ENCODE measurements at regions not wholly inside any gene's neighbourhood (a gene's known extent, or its start where the extent isn't known, plus 50 kb on each side); places are given as distances from the start of the nearest gene placed in this dataset.

GRCh38 chr3:23038471-23038870 is 164.7 kb upstream of the UBE2E2 start:
- Histone ChIP-seq H3K27me3 (ENCODE audit: control insufficient read depth in 3 of 3, insufficient read depth in 3 of 3, low read depth in 1 of 3, low read length in 3 of 3) (no peaks in the 10 kb centered on the region), H3K18ac (ENCODE audit: low read length) (no peak overlapping the region), H3K14ac (ENCODE audit: low read length) (no peak overlapping the region), H3K4me1 (ENCODE audit: control insufficient read depth in 2 of 2, insufficient read depth in 1 of 2, low read depth in 1 of 2, low read length in 2 of 2) (peaks cover 3 to 6% of the 10 kb centered on the region in 2 donors), H3K9ac (ENCODE audit: low read depth, low read length, poor library complexity) (no peak overlapping the region), H3K36me3 (replicated peaks in 1 of 2; ENCODE audit: control insufficient read depth in 2 of 2, insufficient read depth in 2 of 2, low read length in 2 of 2) (no peaks in the 10 kb centered on the region), H3K4me3 (ENCODE audit: low read length in 2 of 2) (no peak overlapping the region), H2BK12ac (ENCODE audit: low read length) (no peak overlapping the region), H2AFZ (ENCODE audit: low read length) (no peak overlapping the region), H4K8ac (ENCODE audit: low read depth, low read length) (no peak overlapping the region), H3K23ac (ENCODE audit: low read depth, low read length, poor library complexity) (no peak overlapping the region), H3K9me3 (replicated peaks in 1 of 2; ENCODE audit: control insufficient read depth in 2 of 2, insufficient read depth in 1 of 2, low read depth in 1 of 2, low read length in 2 of 2) (no peaks in the 10 kb centered on the region), H3K4ac (ENCODE audit: low read length) (no peak overlapping the region), H3K27ac (replicated peaks; ENCODE audit: low read length) (no peak overlapping the region), H2AK5ac (ENCODE audit: low read depth, low read length) (no peak overlapping the region), H4K91ac (ENCODE audit: low read depth, low read length, poor library complexity) (no peak overlapping the region), H3K79me1 (ENCODE audit: low read depth, low read length) (no peaks in the 10 kb centered on the region), H2BK15ac (ENCODE audit: low read length) (no peak overlapping the region), H2BK5ac (ENCODE audit: low read length) (no peak overlapping the region), H2BK120ac (ENCODE audit: low read depth, low read length) (no peak overlapping the region), H3K4me2 (ENCODE audit: insufficient read depth, low read length, poor library complexity, severe bottlenecking) (no peak overlapping the region)
- no CpG with 5 or more reads among the region's 2 CpGs for WGBS, 2 donors (ENCODE audit: extremely low coverage in 2 of 2, insufficient read length in 2 of 2, insufficient replicate concordance in 1 of 2)
- no peak for DNase-seq (ENCODE audit: low spot score)

GRCh38 chr3:23041918-23042696 is 161.0 kb upstream of the UBE2E2 start:
- no peaks in the 10 kb centered on the region for H3K79me1 ChIP-seq (ENCODE audit: low read depth, low read length)
- no peak overlapping the region for H3K4me2 ChIP-seq (ENCODE audit: insufficient read depth, low read length, poor library complexity, severe bottlenecking)
- no peak overlapping the region for H3K14ac ChIP-seq (ENCODE audit: low read length)
- H3K36me3 ChIP-seq (replicated peaks in 1 of 2; ENCODE audit: control insufficient read depth in 2 of 2, insufficient read depth in 2 of 2, low read length in 2 of 2) = no peaks in the 10 kb centered on the region
- no peak overlapping the region for H2BK12ac ChIP-seq (ENCODE audit: low read length)
- no CpG with 5 or more reads among the region's 4 CpGs for WGBS, 2 donors (ENCODE audit: extremely low coverage in 2 of 2, insufficient read length in 2 of 2, insufficient replicate concordance in 1 of 2)
- H3K23ac ChIP-seq (ENCODE audit: low read depth, low read length, poor library complexity) = no peak overlapping the region
- H2BK15ac ChIP-seq (ENCODE audit: low read length) = no peak overlapping the region
- H3K4ac ChIP-seq (ENCODE audit: low read length) = no peak overlapping the region
- H4K8ac ChIP-seq (ENCODE audit: low read depth, low read length) = no peak overlapping the region
- no peaks in the 10 kb centered on the region for H3K9me3 ChIP-seq (replicated peaks in 1 of 2; ENCODE audit: control insufficient read depth in 2 of 2, insufficient read depth in 1 of 2, low read depth in 1 of 2, low read length in 2 of 2)
- no peak overlapping the region for H3K9ac ChIP-seq (ENCODE audit: low read depth, low read length, poor library complexity)
- H2BK120ac ChIP-seq (ENCODE audit: low read depth, low read length) = no peak overlapping the region
- no peak overlapping the region for H3K18ac ChIP-seq (ENCODE audit: low read length)
- DNase-seq (ENCODE audit: low spot score) = no peak
- H2AFZ ChIP-seq (ENCODE audit: low read length) = no peak overlapping the region
- H2AK5ac ChIP-seq (ENCODE audit: low read depth, low read length) = no peak overlapping the region
- H3K4me3 ChIP-seq (ENCODE audit: low read length in 2 of 2) = no peak overlapping the region
- no peaks in the 10 kb centered on the region for H3K4me1 ChIP-seq (ENCODE audit: control insufficient read depth in 2 of 2, insufficient read depth in 1 of 2, low read depth in 1 of 2, low read length in 2 of 2)
- no peak overlapping the region for H3K27ac ChIP-seq (replicated peaks; ENCODE audit: low read length)
- H4K91ac ChIP-seq (ENCODE audit: low read depth, low read length, poor library complexity) = no peak overlapping the region
- no peaks in the 10 kb centered on the region for H3K27me3 ChIP-seq (ENCODE audit: control insufficient read depth in 3 of 3, insufficient read depth in 3 of 3, low read depth in 1 of 3, low read length in 3 of 3)
- H2BK5ac ChIP-seq (ENCODE audit: low read length) = no peak overlapping the region

- Histone ChIP-seq H3K79me1 (ENCODE audit: low read depth, low read length) (no peaks in the 10 kb centered on the region), H3K27ac (replicated peaks; ENCODE audit: low read length) (no peak overlapping the region), H3K9ac (ENCODE audit: low read depth, low read length, poor library complexity) (no peak overlapping the region), H3K18ac (ENCODE audit: low read length) (no peak overlapping the region), H3K9me3 (replicated peaks in 1 of 2; ENCODE audit: control insufficient read depth in 2 of 2, insufficient read depth in 1 of 2, low read depth in 1 of 2, low read length in 2 of 2) (no peaks in the 10 kb centered on the region), H2BK120ac (ENCODE audit: low read depth, low read length) (no peak overlapping the region), H2BK15ac (ENCODE audit: low read length) (no peak overlapping the region), H2AK5ac (ENCODE audit: low read depth, low read length) (no peak overlapping the region), H3K14ac (ENCODE audit: low read length) (no peak overlapping the region), H3K36me3 (replicated peaks in 1 of 2; ENCODE audit: control insufficient read depth in 2 of 2, insufficient read depth in 2 of 2, low read length in 2 of 2) (no peaks in the 10 kb centered on the region), H4K91ac (ENCODE audit: low read depth, low read length, poor library complexity) (no peak overlapping the region), H4K8ac (ENCODE audit: low read depth, low read length) (no peak overlapping the region), H3K23ac (ENCODE audit: low read depth, low read length, poor library complexity) (no peak overlapping the region), H2AFZ (ENCODE audit: low read length) (no peak overlapping the region), H3K4me2 (ENCODE audit: insufficient read depth, low read length, poor library complexity, severe bottlenecking) (no peak overlapping the region), H2BK5ac (ENCODE audit: low read length) (no peak overlapping the region), H3K27me3 (ENCODE audit: control insufficient read depth in 3 of 3, insufficient read depth in 3 of 3, low read depth in 1 of 3, low read length in 3 of 3) (no peaks in the 10 kb centered on the region), H3K4me1 (ENCODE audit: control insufficient read depth in 2 of 2, insufficient read depth in 1 of 2, low read depth in 1 of 2, low read length in 2 of 2) (no peaks in the 10 kb centered on the region), H2BK12ac (ENCODE audit: low read length) (no peak overlapping the region), H3K4ac (ENCODE audit: low read length) (no peak overlapping the region), H3K4me3 (ENCODE audit: low read length in 2 of 2) (no peak overlapping the region)
- DNase-seq (ENCODE audit: low spot score) = no peak
- no CpG with 5 or more reads among the region's 1 CpG for WGBS, 2 donors (ENCODE audit: extremely low coverage in 2 of 2, insufficient read length in 2 of 2, insufficient replicate concordance in 1 of 2)
Measured at GRCh38 chr3:23044463-23044862, 158.7 kb upstream of the UBE2E2 start.

GRCh38 chr3:23046536-23046935 is 156.6 kb upstream of the UBE2E2 start:
- DNase-seq (ENCODE audit: low spot score) = no peak
- Histone ChIP-seq H3K4me1 (ENCODE audit: control insufficient read depth in 2 of 2, insufficient read depth in 1 of 2, low read depth in 1 of 2, low read length in 2 of 2) (no peaks in the 10 kb centered on the region), H3K14ac (ENCODE audit: low read length) (no peak overlapping the region), H3K36me3 (replicated peaks in 1 of 2; ENCODE audit: control insufficient read depth in 2 of 2, insufficient read depth in 2 of 2, low read length in 2 of 2) (no peaks in the 10 kb centered on the region), H3K27me3 (ENCODE audit: control insufficient read depth in 3 of 3, insufficient read depth in 3 of 3, low read depth in 1 of 3, low read length in 3 of 3) (no peaks in the 10 kb centered on the region), H3K79me1 (ENCODE audit: low read depth, low read length) (no peaks in the 10 kb centered on the region), H3K23ac (ENCODE audit: low read depth, low read length, poor library complexity) (no peak overlapping the region), H4K8ac (ENCODE audit: low read depth, low read length) (no peak overlapping the region), H3K18ac (ENCODE audit: low read length) (no peak overlapping the region), H2BK120ac (ENCODE audit: low read depth, low read length) (no peak overlapping the region), H2BK15ac (ENCODE audit: low read length) (no peak overlapping the region), H3K27ac (replicated peaks; ENCODE audit: low read length) (no peak overlapping the region), H3K9ac (ENCODE audit: low read depth, low read length, poor library complexity) (no peak overlapping the region), H4K91ac (ENCODE audit: low read depth, low read length, poor library complexity) (no peak overlapping the region), H2BK12ac (ENCODE audit: low read length) (no peak overlapping the region), H2AK5ac (ENCODE audit: low read depth, low read length) (no peak overlapping the region), H3K4me3 (ENCODE audit: low read length in 2 of 2) (no peak overlapping the region), H3K4me2 (ENCODE audit: insufficient read depth, low read length, poor library complexity, severe bottlenecking) (no peak overlapping the region), H3K9me3 (replicated peaks in 1 of 2; ENCODE audit: control insufficient read depth in 2 of 2, insufficient read depth in 1 of 2, low read depth in 1 of 2, low read length in 2 of 2) (no peaks in the 10 kb centered on the region), H3K4ac (ENCODE audit: low read length) (no peak overlapping the region), H2AFZ (ENCODE audit: low read length) (no peak overlapping the region), H2BK5ac (ENCODE audit: low read length) (no peak overlapping the region)
- WGBS, 2 donors (ENCODE audit: extremely low coverage in 2 of 2, insufficient read length in 2 of 2, insufficient replicate concordance in 1 of 2) = no CpG with 5 or more reads among the region's 4 CpGs
